ENCODE measurements at regions not wholly inside any gene's neighbourhood (a gene's known extent, or its start where the extent isn't known, plus 50 kb on each side); places are given as distances from the start of the nearest gene placed in this dataset.
"Not testable (repeated sequence)": the region's sequence is repeated elsewhere in the genome, so short reads cannot be mapped to it uniquely, and the experiment has no call there.

DNA sequence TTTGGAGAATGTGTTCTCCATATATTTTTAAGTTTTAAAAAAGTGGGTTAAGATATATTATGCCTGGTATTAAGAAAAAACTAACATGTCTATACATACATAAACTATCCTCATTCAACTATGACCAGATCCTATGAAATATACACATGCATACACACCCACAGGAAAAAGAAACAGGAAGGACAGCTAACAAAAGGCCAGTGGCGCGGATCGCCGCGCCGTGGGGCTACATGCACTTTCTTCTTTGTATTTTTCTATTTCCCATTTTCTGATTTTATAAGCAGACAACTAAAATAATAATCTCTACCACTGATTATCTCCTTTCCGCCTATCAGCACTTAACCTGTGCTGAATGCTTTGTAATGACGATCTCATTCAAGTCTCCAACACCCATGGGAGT lies 160.1 kb downstream of the OR4M2 start:
- no peak for DNase-seq (ENCODE audit: low read depth in 2 of 2)

- DNase-seq (ENCODE audit: low read depth in 2 of 2) = no peak
Measured at GRCh38 chr15:22240986-22241385, 160.7 kb downstream of the OR4M2 start.

- DNase-seq (ENCODE audit: low read depth in 2 of 2) = no peak
Measured at GRCh38 chr15:22241451-22241850, 161.1 kb downstream of the OR4M2 start.

DNA sequence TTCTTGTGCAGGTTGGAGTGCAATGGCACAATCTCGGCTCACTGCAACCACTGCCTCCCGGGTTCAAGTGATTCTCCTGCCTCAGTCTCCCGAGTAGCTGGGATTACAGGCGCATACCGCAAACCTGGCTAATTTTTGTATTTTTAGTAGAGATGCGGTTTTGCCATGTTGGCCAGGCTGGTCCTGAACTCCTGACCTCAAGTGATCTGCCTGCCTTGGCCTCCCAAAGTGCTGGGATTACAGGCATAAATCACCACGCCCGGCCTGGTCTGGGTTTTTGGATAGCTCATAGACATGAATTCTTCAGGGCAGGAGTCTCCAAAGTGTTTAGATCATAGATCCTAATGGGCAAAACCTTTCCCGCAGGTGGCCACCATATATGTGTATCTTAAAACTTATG lies 162.0 kb downstream of the OR4M2 start:
- not testable (repeated sequence) for DNase-seq (ENCODE audit: low read depth in 2 of 2)

- no peak for DNase-seq (ENCODE audit: low read depth in 2 of 2)
Measured at GRCh38 chr15:22243440-22244130, 163.3 kb downstream of the OR4M2 start.

DNA sequence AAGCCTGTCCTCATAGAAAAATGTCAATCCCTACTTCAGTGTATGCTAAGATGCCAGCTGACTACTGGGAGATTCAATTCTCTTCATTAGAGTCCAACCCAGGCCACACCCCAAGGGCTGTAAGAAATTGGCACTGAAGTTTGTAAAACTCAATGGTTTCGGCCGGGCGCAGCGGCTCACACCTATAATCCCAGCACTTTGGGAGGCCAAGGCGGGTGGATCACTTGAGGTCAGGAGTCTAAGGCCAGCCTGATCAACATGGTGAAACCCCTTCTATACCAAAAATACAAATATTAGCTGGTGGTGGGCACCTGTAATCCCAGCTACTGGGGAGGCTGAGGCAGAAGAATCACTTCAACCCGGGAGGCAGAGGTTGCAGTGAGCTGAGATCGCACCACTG lies 169.2 kb downstream of the OR4M2 start:
- DNase-seq (ENCODE audit: low read depth in 2 of 2) = not testable (repeated sequence)

- DNase-seq (ENCODE audit: low read depth in 2 of 2) = not testable (repeated sequence)
Measured at GRCh38 chr15:22250501-22251290, 170.4 kb downstream of the OR4M2 start.

DNA sequence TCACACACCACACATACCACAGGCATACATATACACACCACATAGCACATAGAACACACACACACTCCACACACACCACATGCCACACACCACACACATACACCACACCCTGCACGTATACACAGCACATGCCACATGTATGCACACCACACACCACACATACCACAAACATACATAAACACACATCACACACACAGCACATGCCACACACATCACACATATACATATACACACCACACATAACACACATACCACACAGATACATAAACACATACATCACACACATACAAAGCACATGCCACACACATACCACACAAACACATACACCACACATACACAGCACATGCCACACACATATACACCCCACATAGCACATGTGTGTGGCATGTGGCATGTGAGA lies 171.1 kb downstream of the OR4M2 start:
- no peak for DNase-seq (ENCODE audit: low read depth in 2 of 2)

GRCh38 chr15:22252047-22252446 lies 171.7 kb downstream of the OR4M2 start:
- not testable (repeated sequence) for DNase-seq (ENCODE audit: low read depth in 2 of 2)

DNA sequence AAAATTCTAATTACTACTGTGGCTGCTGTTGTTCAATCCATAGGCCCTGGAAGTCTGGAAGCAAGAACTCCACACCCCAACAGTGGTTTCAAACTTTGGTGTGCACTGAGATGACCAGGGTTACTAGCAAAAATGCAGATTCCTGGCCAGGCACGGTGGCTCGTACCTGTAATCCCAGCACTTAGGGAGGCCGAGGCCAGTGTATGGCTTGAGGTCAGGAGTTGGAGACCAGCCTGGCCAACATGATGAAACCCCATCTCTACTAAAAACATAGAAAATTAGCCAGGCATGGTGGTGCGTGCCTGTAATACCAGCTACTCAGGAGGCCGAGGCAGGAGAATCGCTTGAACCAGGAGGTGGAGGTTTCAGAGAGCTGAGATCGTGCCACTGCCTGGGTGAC lies 172.2 kb downstream of the OR4M2 start:
- not testable (repeated sequence) for DNase-seq (ENCODE audit: low read depth in 2 of 2)

- not testable (repeated sequence) for DNase-seq (ENCODE audit: low read depth in 2 of 2)
Measured at GRCh38 chr15:22253002-22253675, 172.8 kb downstream of the OR4M2 start.

GRCh38 chr15:22253676-22254408 lies 173.5 kb downstream of the OR4M2 start:
- DNase-seq (ENCODE audit: low read depth in 2 of 2) = no peak

GRCh38 chr15:22254409-22255045 lies 174.2 kb downstream of the OR4M2 start:
- DNase-seq (ENCODE audit: low read depth in 2 of 2) = not testable (repeated sequence)

DNA sequence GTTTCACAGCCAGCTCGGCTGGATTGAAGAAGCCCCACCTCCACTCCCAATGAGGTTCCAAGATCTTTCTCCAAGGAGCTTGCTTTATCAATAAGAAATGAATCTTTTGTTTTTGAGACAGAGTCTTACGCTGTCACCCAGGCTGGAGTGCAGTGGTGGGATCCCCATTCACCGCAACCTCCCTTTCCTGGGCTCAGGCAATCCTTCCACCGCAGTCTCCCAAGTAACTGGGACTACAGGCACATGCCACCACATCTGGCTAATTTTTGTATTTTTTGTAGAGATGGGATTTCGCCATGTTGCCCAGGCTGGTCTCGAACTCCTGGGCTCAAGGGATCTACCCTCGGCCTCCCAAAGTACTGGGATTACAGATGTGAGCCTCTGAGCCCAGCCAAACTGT lies 175.3 kb downstream of the OR4M2 start:
- DNase-seq (ENCODE audit: low read depth in 2 of 2) = not testable (repeated sequence)

GRCh38 chr15:22256389-22257046 lies 176.2 kb downstream of the OR4M2 start:
- not testable (repeated sequence) for DNase-seq (ENCODE audit: low read depth in 2 of 2)

- DNase-seq (ENCODE audit: low read depth in 2 of 2) = no peak
Measured at GRCh38 chr15:22257047-22258008, 177.0 kb downstream of the OR4M2 start.

DNA sequence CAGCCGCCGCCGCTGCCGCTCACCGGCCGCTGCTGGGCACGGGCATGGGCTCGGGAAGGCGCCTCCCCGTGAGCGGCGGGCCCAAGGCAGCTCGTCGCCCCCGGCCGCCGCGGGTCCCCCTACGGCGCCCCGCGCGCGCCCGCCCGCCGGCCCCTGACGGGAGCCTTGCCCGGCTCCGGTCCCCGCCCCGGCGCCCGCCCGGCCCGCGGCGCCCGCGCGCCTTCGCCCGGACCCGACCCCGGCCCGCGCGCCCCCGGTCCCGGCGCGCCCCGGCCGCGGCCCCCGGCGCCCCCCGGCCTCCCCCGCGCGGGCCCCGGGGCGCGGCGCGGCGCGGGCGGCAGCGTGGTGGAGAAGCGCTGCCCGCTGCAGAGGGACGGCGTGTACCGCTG lies 177.7 kb downstream of the OR4M2 start:
- DNase-seq (ENCODE audit: low read depth in 2 of 2) = no peak

GRCh38 chr15:22258398-22259150 lies 178.2 kb downstream of the OR4M2 start:
- DNase-seq (ENCODE audit: low read depth in 2 of 2) = no peak

DNA sequence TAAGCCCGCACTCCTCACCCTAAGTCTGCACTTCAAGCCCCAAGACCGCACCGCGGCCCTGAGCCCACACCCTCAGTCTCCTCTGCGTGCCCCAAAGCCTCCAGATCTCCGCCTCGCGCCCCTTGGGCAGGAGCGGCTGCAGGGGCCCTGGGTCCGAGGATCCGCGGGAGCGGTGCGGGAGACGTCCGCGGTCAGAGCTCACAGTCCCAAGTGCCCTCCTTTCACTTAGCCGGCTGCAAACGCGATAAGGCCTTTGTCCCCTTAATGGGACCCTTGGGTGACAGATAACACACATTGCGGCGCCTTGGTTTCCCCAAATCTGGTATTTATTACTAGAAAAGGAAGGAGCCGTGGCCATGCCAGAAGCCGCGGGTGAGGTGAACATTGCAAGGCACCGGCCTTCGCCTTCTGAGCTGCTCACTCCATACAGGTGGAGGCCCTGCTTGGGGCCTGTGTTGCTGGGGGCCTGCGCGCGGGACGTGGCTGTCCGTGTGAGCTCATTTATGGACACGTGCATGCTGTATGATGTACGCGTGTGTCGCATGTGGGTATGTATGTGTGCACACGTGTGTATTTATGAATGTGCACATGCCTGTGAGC lies 178.9 kb downstream of the OR4M2 start:
- not testable (repeated sequence) for DNase-seq (ENCODE audit: low read depth in 2 of 2)
